GDM1 (cell line): ENCODE measurements at regions not wholly inside any gene's neighbourhood (a gene's known extent, or its start where the extent isn't known, plus 50 kb on each side); places are given as distances from the start of the nearest gene placed in this dataset.

Experiments
- DNase-seq: peaks from one replicate; lab custom pipeline; 2025; lab: John Stamatoyannopoulos, UW

DNA sequence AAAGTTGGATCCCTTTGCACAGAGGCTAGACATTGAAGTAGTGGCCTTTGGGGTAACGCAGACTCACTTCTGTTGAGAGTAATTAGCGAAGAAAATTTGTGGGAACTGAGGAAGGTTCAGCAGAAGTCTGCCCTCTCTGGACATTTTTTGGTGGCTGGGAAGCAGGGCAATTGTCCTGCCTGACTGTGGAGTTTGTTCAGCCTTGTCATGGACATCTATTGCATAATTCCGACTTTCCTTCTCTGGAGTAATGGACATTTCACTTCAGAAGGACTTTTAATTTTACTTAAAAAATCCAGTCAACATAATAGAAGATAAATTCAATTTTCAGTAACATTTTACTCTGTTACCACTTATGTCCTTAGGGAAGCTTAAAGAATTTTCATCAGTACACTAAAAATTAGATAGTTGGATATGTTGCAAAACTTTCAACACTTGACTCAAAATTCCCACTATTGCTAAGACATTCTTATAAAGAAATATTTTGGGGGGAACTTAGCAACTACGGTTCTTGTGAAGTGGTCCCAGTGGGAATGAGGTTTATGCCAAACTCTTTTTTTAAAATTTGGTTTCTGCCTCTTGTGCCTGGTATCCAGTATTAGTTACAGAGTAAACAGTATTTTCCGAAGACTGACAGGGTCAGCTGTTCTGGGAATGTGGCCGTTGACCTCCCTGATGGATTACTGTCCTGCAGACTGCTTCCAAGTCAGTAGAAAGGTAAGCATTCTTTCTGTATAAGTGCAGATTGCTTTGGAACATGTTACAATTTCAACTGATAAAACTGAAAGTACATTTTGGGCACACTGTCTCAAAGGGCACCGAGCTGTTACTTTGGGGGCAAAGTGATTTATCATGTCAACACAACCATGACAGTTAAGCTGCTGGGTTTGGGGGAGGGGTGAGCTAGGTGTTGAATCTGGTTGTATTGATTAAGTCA lies 100.6 kb upstream of the MLIP start:
- no peak for DNase-seq

DNA sequence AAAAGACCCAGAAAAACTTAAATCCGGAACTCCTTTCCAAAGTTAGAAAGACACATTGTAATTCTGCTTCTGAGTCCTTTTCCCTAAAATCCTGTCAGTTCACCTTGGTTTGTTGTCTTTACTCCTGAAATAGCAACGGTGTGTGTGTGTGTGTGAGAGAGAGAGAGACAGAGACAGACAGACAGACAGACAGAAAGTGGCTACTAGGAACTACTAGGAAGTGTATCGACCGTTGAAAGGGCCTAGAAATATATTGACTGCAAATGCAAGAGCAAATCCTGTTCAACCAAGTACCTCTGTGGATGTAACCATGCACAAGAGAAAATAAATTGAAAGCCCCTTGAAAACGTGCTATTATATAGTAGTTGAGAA lies 100.0 kb upstream of the MLIP start:
- no peak for DNase-seq

GRCh38 chr6:54013966-54014365 lies 97.3 kb upstream of the MLIP start:
- DNase-seq: no peak

- no peak for DNase-seq
Observed at GRCh38 chr6:54014440-54014839, 96.8 kb upstream of the MLIP start.

DNA sequence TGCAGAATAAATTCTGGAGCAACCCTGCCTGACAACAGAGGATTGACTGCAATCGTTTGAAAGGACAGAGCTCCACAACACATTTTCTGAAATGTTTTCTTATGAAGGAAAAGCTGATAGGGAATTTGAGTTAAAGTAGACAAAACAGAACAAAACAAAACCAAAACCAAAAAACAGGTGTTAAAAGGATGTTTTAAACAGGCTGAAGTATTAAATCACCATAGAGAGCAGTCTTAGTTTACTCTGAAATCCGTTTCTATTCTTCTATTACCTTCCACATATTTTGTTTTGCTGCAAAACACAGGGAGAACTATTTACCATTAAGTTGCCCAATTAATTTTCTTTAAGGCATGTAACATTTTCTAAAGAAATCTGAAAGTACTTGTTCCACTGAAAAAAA lies 93.4 kb upstream of the MLIP start:
- no peak for DNase-seq

DNA sequence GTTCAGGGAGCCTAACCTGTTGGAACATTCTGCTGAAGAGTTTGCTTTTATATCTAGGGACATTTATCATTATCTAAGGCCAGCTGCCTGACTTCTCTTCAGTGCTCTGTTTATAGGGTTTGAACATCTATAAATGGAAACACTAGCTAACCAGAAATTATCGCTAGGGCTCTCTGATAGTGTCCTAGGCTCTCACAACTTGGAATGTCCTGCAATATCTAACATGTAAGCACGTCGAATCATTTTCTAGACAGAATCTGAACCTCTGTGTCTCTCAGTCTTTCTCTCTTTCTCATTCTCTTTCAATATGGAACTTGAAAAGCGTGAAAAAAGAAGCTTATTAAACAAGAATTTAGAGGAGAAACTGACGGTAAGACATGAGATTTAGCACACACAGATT lies 92.5 kb upstream of the MLIP start:
- no peak for DNase-seq

GRCh38 chr6:54019860-54020259 lies 91.4 kb upstream of the MLIP start:
- no peak for DNase-seq

DNA sequence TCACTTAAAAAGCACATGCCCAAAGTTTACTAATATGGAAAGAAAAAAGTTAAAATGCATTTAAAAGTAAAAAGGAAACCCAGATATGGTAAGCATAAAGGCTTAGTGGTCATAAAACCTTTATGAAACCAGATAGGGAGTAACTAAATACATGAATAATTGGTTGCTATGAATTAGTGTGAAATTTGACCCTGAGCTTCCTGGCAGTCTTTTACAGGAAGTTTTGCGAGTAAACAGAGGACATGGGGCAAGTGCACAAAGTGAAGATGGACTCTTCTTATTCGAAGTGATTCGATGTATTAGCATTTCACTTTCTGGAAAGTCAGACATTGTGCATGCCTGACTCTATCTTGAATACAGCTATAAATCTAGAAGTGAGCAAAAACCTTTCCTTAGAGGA lies 90.9 kb upstream of the MLIP start:
- no peak for DNase-seq

DNA sequence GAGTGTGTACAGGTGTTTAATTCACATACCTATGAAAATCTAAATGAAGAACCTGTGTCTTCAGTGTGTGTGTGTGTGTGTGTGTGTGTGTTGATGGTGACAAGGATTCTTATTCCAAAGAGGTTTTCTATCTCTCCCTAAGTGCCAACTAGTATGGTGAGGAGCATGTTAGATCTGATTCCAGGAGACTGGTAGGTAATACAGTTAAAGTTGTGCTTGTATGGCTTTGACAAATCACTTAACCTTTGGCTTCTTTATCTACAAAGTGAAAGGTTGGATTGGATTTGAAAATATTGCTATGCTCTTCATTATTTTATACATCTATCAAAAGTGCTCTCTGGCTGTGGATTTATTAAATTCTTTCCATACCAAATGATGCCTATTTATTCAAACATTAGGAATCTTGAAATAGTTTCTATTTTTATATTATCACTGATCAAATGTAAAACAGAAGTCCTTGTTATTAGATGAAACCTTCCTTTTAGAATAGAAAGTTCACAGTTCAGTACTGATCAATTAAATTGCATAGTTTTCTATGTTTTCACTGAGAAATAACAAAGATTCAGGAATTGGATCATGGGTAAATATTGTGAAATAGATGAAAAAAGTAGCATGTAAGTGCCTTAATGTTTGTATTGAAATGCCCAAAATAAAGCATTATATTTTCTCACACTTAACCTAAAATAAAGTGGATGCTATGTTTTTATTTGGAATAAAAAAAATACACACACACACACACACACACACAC lies 84.4 kb upstream of the MLIP start:
- no peak for DNase-seq

- DNase-seq: no peak
Observed at GRCh38 chr6:54028170-54028569, 83.1 kb upstream of the MLIP start.

- DNase-seq: no peak
Observed at GRCh38 chr6:54029187-54029586, 82.1 kb upstream of the MLIP start.

- no peak for DNase-seq
Observed at GRCh38 chr6:54031169-54031568, 80.1 kb upstream of the MLIP start.

DNA sequence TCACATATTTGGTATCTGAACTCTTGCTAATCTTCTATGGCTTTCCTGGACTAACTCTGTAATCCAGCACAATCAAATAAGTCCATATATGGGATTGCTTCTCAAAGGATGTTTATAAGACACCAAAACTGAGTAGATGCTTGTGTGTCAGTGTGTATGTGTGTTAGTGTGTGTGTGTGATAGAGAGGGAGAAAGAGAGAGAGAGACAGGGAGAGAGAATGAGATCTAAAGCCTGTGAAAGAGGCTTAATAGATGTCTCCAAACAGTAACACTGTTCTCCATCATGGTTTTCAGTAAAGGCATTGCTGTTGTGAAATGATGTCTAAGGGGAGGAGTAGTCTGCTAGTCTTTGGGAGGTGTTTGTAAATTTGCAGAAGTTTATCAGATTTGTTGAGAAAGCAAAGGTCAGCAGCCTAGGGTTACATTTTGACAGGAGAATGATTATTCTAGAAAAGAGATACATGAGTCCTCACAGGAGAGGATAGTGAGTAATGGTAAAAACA lies 73.9 kb upstream of the MLIP start:
- DNase-seq: no peak

- no peak for DNase-seq
Observed at GRCh38 chr6:54040545-54040944, 70.7 kb upstream of the MLIP start.

GRCh38 chr6:54041239-54041638 lies 70.0 kb upstream of the MLIP start:
- no peak for DNase-seq

DNA sequence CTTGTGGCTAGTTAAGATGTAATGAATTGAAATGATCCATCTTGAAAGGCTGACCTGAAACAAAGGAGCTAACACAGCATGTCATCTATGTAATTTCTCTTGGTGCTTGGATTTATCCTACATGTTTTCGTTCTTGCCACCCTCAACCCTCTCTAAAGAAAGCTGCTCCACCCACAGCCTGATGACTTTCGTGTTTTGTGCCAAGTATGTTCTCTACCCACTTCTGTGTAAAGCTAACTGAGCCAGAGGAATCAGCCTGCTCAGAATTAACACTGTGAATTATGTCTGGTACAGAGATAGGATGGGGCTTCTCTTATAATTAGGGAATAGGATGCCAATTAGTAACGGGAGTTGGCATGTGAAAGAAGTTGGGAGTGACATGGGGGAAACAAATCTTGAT lies 67.9 kb upstream of the MLIP start:
- DNase-seq: no peak

DNA sequence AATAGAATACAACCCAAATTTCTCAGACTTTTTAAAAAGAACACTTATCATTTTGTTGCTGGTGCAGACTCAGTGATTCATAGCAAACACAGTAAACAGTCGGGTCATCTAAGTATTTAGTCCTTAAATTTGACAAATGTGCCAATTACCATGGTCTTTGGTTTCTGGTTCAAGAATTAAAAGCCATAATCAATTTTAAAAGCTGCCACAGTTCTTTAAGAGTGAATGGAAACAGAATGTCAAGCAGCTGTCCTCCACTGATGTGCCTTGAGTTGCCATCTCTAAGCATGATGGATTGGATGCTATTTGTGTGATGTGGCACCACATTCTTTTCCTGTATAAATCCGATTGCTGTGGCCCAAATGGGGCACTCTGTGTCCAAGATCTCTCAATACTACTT lies 67.2 kb upstream of the MLIP start:
- DNase-seq: no peak

DNA sequence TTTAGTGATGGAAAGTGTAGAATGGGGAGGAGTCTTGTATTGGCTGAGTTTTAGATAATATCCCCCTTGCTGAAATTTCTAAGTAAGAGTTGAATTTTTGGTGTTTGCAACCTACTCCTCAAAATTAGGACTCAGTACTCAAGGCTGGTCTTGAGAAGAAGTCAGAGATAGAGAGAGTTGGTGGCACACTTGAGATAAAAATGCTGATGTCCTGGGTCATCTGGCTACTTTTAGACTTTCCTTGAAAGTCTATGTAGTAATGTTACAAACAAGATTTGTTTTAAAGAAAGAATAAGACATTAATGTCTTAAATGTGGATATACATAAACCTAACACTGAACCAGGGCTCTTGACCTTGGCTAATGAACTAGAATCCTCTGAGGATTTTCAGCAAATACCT lies 62.5 kb upstream of the MLIP start:
- DNase-seq: no peak

- DNase-seq: no peak
Observed at GRCh38 chr6:54050750-54051149, 60.5 kb upstream of the MLIP start.

- no peak for DNase-seq
Observed at GRCh38 chr6:54053881-54054391, 57.3 kb upstream of the MLIP start.

DNA sequence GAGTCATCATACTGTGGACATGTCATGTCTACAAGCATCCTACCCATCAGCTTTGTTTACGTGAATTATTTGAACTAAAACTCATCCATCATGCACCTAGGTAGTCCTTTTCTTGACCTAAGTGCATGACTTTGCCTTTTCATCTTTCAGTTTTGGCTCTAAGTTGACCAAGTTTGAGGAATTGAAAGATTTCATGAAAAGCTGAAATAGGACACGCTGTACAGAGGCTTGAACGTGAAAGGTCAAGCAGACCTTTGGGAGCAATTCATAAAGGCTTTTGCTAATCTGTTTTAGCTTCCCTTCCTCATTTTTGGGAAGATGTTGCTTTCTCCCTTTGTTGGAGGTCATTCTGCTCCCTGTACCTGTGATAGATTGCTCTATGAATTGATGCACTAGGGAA lies 55.1 kb upstream of the MLIP start:
- no peak for DNase-seq

- no peak for DNase-seq
Observed at GRCh38 chr6:54057058-54057457, 54.2 kb upstream of the MLIP start.

DNA sequence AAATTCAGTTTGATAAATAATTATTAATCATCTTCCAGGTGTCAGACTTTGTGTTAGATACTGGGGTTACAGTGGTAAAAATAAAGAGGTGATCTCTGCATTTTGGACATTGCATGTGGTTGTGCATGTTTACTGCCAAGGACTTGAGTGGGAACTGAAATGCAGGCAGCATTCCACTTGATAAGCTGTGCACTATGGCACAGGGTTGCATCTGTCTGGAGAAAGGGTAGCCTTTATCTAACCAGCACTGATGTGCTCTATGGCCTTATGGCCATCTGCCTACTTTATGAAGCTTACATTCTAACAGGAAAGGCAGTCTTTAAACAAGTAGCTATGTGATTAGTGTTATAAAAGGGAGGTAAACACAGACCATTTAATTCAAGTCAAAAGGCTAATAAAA lies 53.0 kb upstream of the MLIP start:
- no peak for DNase-seq
